Lung microvascular endothelial cell (primary cell): ENCODE measurements at regions not wholly inside any gene's neighbourhood (a gene's known extent, or its start where the extent isn't known, plus 50 kb on each side); places are given as distances from the start of the nearest gene placed in this dataset.

ENCODE experiments used
- DNase-seq, 2 donors: peaks; one replicate each; pipeline versions ENCODE4 v3.0.0 to v3.0.0-alpha.2; 2010; ENCODE audit warnings: low read depth in 2 of 2

DNA sequence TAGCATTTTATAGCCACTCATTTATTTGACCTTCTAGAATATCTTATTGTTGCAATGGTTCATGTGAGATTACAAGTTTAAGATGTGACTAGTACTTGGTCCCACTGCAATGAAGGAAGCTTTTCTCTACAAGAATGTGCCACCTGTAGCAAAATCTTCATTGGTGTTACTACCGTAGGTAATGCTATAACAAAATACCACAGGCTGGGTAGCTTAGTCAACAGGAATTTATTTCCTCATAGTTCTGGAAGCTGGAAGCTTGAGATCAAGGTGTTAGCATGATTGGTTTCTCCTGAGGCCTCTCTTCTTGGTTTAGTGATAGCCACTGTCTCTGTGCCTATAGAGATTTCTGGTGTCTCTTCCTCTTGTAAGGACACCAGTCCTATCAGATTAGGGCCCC, 441.0 kb downstream of the GPM6A start:
- no peak for DNase-seq

DNA sequence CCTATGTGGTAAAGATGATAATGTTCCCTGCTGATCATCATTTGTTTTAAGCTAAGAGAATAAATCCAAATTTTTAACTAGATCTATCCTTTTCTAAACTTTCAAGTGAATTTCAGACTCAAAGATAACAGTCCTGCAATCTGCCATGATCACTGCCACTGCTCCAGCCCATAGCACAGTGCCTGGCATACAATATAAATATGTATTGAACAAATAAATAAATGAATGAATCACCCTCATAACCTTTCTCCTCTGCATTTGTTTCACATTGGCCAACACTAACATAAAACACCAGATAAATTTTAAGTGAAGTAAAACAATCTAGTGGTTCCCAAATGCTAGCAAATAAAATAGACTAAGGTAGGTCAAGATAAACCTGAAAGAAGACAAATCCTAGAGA, 439.0 kb downstream of the GPM6A start:
- no peak for DNase-seq

DNA sequence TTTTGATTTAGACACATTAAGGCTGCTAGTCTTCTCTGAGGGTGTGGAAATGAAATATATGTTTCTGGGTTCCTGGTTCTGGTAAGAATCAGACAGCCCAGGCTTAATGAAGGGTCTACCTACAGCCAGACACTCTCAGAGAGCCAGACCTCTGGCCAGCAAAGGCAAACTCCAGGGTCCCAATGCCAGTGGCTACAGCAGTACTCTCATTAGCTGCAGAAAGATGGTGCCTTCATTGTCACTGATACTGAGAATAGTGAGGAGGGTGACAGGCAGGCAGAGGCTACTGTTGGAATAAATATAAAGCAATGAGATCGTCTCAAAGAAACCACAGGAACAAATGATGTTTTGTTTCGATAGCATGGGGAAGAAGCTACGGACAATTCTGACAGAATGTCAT, 437.6 kb downstream of the GPM6A start:
- DNase-seq, result no peak

DNA sequence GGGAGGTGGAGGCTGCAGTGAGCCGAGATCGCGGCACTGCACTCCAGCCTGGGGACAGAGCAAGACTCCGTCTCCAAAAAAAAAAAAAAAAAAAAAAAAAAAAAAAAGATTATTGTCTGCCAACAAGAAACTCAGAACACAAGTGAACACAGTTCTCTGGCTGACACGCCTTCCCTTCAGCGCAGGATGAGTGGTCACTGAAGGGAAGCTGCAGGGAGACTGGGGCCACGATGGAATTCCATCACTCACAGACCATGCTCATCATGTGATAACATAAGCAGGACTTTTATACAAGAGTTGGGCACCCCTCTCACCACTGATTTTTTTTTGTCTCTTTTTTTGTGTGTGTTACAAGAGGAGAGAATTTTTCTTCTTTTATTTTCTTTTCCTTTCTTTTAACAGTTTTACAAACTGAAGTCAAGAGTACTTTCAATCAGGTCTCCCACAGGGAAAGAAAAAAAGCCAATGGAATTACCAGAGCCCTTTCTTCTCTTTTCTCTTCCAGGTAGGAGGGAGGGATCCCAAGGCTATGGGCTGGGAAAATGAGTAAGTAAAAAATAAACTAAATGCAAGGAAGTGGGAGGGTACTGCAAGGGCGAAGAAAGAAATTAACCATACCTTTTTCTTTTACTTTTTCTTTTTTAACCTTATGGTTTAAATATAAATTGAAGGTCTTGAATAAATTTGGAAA, 435.6 kb downstream of the GPM6A start:
- no peak for DNase-seq

DNA sequence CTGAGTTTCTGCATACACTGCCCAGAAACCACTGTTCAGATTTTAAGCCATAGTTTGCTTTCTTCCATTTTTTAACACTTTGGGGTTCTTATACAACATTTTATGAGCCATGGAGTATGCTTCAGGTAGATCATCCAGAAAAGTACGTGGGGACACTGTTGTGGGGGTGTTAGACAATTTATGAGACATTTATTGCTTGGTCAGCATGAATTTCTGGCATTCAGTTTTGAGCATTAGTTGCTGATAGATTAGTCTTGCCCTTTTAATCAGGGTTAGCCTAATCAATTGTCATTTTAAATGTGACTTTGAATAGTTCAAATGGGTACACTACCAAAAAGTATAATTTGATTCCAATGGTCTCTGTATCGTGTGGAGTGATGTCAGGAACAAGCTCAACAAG, 434.9 kb downstream of the GPM6A start:
- no peak for DNase-seq

DNA sequence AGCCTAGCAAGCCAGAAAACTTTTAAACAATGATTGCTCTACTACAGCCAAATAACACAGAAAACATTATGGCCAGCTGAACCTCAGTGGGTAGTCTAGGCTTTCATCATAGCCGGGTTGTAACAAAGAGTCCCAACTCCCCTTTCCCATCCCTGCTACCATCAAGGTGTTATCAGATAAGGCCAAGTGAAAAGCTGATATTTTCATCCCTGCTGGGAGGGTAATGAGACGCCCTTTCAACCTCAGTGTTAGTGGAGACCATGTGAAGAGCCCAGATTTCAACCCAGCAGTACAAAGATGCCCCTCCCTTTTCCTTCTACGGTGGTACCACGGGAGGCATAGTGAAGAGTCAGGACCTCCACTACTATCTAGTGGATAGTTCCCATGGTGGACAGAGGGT, 433.7 kb downstream of the GPM6A start:
- DNase-seq, result no peak

DNA sequence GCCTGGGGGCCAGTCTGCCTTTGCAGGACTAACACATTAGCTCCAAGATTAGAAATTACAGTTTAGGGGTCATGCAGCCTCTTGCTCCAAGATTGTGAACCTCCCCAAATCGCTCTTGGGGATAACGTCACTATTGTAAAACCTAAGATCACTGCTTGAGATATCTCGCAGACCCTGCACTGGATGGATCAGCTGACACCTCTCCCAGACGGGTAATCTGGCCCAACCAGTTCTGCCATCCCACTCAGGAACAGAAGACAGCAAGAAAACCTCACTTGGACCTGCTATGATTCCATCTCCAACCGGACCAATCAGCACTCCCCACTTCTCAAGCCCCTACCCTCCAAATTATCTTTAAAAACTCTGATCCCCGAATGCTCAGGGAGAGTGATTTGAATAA, 431.2 kb downstream of the GPM6A start:
- DNase-seq, result no peak

DNA sequence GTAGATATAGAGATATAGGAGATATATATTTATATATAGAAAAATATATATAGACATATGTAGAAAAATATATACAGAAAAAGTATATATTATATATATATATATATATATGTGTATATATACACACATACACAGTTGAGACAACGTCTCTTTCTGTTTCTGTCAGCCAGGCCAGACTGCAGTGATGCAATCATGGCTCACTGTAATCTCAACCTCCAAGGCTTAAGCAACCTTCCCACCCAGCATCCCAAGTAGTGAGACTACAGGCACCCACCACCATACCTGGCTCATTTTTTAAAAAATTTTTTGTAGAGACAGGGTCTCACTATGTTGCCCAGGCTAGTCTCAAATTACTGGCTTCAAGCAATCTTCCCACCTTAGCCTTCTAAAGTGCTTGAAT, 426.3 kb downstream of the GPM6A start:
- no peak for DNase-seq

DNA sequence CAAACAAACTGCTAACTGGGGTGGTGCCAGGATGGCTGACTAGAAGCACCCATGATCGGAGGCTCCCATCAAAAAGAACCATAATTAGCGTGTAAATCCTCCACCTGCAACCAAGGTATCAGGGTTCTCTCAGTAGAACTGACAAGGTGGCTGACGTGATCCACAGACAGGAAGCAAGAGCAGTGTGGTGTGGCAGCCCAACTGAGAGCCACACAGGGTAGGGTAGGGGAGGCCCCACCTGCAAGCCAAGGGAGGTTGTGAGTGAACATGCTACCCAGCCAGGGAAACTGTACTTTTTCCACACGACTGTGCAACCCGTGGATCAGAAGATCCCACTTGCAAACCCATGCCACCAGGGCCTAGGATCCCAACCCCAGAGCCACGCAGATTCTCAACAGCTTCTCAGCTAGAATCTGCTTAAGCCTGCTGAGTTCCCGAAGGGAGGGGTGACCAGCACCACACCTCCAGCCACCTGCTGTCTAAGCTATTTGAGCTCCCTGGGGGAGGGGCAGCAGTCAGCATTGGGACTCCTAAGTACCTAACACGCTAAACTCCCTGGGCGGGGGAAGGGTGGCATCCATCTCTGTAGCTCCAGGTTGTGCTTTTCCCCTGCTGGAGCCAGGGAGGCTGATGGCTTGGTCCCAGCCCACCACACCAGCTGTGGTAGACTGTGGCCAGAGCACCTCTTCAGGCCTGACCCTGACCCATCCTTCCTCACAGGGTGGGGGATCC, 425.1 kb downstream of the GPM6A start:
- no peak for DNase-seq

DNA sequence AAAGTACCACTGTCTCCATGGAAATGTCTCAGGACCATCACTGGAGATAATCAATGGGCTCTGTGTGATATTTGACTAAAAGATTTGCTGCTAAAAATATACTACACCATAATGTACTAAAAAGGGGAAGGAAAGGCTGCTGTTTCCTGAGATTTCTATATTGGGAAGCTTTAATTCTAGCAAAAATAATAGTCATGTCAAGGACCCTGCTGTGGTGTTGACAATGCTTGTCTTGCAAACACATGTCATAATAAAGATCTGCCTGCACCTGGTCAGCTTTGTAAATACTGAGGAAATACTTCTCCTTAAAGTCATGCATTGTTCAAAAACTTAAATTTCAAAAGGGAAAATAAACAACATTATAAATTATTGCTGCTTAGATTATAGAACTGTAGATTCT, 417.9 kb downstream of the GPM6A start:
- DNase-seq, result no peak

DNA sequence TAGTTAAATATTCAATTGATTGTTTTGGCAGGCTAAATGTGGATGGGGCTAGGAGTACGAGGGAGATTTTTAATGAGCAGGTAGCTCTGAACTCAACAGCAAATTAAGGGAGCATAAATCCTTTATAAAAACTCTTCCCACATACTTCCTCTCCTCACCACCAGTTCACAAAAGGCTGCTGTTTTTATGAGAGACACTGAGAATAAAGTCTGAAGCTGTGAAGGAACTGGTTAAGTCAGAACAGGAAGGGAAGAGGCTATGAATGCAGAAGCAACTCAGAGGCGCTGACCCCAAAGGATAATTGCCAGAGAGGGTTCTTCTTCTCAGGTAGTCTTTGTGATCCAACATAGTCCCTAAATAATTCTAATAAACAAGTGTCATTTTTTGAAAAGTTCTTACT, 406.1 kb downstream of the GPM6A start:
- no peak for DNase-seq

DNA sequence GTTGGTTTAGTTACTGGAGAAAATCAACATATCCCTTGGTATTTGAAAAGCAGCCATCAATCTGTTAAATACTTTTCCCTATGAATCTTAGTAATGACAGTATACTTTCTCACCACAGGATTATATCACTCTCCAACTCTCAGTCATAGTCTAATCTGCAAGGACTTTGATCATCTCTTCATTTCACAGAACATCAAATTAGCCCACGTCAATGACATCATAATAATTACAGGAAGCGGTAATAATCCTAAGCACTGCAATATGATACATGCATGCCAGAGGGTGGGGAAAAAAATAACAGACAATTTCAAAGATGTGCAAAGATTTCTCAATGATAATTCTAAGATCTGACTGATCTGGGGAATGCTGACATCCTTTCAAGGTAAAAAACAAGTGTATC, 404.1 kb downstream of the GPM6A start:
- no peak for DNase-seq

DNA sequence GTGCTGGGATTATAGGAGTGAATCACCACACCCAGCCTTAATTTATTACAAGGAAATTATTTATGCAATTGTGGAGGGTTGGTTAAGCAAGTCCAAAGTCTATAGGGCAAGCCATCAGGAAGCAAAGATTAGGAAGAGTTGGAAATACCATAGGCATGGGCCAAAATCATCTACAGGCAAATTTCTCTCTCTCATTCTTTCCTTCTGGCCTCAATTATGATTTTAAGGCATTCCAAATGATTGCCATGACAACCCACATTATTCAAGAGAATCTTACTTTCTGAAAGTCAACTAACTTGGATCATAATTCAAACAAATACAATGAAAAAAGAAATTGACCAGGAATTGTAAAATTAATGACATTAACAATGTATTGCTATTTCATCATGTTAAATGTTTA, 400.8 kb downstream of the GPM6A start:
- no peak for DNase-seq

DNA sequence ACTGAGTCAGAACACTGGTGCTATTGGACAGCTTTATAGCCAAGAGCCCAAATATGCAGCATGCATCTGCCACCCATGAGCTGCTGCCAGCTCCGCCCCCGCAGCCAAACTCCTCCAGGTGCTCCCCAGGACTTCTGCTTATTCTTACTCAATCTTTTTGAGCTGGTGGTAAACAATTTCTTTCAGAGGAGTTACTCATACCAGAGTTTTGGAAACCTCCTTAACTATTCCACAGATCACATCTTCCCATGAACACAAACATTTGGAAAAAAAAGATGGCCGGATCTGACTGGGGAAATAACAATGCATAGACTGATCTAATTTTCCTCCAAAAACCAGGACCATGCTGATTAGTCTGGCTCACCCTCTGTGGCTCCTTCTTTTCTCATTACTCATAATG, 399.9 kb downstream of the GPM6A start:
- no peak for DNase-seq

DNA sequence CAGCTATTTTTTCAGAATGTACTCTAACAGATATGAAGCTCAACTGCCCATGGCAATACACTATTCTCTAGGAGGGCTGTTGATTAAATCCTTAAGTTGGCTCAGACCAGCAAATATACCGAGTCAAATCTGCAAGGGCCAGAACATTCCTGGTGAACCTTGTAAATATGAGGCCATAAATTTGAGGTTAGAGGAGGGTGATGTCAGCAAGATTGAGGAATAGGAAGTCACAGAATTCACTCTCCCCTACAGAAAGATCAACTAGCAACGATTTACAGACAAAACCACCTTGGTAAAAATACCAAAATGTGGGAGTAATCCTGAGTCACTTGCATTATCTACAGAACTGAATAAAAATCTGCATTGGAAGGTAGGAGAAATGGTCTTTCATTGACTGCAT, 399.3 kb downstream of the GPM6A start:
- no peak for DNase-seq

DNA sequence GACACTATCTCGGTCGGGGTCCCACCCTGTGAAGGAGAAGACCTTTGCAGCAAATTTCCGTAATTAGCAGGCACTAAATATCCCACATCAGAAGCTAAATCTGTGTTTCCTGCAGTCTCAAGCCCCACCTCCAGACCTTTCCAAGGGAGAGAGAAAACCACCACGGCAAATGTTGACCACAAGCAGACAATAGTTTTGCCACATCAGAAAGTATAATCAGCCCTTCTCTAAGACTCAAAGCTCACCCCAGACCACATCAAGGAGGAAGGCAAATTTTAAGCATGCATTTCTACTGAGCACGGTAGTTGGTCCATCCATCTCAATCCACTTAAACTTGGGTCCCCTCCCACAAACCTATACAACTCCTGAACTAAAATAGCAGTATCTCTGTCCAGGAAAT, 398.5 kb downstream of the GPM6A start:
- no peak for DNase-seq

DNA sequence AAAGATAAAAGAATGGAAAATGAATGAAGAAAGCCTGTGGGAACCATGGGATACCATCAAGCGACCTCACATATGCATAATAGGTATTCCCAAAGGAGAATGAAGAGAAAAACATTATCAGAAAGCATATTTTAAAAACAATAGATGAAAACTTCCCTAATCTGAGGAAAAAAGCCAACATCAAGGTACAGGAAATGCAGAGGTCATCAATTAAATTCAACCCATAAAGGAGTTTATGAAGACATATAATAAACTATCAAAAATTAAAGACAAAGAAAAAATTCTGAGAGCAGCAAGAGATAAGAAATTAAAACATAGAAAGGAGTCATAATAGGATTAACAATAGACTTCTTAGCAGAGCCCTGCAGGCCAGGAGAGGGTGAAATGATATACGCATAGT, 397.5 kb downstream of the GPM6A start:
- DNase-seq, result no peak

DNA sequence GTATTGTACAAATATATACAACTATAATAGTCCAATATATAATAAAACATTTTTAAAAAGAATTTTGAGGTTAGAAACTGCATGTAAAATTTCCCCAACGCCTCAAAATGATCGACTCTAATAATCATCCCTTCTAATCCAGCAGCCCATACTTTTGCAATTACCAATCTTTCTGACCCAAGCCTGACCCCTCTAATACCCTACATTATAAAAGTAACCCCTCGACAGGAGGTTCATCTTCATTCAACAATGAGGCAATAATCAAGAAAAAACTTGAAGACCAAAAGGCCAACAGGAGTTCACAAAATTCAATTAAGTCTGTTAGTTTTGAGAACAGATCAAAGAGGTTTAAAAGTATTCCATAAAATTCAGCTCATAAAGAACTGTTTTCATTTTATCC, 393.5 kb downstream of the GPM6A start:
- no peak for DNase-seq

DNA sequence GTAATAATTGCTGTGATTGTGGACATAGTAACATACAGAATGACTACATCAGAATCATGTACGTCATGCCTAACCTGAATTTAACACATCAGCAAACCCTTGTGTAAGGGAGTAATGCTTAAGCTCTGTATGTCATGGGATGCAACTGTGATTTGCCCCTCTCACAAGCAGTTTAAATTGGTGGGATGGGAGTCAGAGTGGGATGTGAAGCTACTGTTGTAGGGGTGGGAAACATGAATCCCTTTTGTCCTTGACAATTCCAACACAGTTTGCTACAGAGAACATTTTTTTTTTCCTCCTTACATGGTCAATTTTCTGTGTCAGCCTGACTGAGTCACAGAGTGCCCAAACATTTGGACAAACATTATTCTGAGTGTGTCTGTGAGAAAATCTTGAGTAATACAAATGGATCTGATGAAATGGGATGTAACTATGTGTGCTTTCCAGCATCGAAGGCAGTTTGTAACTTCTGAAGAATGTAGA, 392.8 kb downstream of the GPM6A start:
- DNase-seq, result no peak

DNA sequence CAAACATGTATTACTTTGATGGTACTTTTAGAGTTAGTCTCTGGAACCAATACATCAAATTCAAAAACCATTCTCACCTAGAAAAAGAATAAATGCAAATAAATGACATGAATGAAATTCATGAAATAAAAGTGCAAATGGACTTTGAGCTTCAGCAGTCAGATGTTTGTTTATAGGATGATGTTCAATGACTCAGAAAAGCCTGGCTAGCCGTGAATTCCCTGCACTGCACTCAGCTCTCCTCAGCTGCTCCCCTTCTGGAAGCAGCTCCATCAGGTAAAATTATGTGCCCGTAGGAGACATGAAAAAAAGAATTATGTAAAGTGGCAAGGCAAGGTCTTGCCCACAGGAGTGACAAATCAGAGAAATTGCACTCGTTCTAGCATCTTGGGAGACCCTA, 390.6 kb downstream of the GPM6A start:
- no peak for DNase-seq

DNA sequence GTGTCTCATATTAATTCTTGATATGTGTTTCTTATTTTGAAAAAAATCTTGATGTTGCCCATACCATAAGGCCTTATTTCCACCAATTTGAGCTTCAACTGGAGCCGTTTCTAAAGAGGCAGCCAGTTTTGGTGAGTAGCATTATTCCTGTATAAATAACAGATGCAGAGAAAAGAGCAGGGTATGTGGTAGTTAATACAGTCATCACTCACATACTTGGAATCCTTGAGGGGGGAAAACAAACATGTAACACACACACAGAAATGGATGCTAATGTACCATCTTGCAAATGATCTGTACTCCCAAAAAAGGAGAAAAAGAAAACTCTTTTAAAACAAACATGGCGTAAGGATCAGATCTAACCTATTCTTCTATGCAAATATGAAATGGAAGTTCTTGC, 389.7 kb downstream of the GPM6A start:
- no peak for DNase-seq

DNA sequence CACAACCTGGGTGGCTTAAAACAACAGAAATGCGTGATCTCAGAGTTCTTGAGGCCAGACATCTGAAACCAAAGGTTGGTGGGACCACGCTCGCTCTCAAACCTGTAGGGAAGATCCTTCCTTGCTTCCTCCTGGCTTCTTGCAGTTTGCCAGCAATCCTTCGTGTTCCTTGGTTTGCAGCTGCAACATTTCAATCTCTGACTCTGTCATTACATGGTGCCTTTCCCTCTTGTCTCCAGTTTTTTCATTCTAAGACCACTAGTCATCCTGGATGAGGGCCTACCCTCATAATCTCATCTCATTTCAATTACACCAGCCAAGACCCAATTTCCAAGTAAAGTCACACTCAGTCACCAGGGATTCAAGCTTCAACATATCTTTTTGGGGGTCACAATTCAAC, 388.0 kb downstream of the GPM6A start:
- DNase-seq, result no peak

DNA sequence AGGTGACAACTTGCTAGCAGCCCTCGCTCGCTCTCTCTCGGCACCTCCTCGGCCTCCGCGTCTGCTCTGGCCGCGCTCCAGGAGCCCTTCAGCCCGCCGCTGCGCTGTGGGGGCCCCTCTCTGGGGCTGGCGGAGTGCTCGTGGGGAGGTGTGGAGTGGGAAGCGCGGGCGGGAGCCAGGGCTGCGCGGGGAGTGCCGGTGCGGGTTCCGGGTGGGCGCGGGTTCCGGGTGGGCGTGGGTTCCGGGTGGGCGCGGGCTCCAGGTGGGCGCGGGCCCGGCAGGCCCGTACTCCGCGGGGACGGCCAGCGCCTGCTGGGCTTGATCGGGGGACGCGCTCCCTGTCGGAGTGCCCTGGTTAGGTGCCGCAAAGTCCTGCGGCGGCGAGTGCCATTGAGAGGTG, 384.3 kb downstream of the GPM6A start:
- no peak for DNase-seq

DNA sequence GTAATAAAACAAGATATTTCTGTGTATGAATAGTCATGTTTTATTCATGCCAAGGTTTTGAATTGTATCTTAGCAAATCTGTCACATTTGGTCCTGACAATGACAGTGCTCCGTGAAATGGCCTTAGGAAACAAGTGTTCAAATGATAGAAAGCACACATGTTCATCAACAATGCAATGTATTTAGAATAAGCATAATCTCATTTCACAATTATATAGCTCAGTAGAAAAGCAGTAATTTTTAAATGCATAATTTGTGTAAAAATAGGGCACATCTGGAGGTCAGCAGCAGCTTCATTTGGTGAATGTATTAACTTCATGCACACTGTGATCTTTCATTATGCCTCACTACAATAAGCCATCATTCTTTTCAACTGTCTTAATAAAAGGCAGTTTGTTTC, 380.4 kb downstream of the GPM6A start:
- no peak for DNase-seq
